HAP-1 (cell line): ENCODE measurements at regions not wholly inside any gene's neighbourhood (a gene's known extent, or its start where the extent isn't known, plus 50 kb on each side); places are given as distances from the start of the nearest gene placed in this dataset.

Experiments
- DNase-seq, 2 experiments: peaks; one replicate each; pipeline ENCODE4 v3.0.0-alpha.2; 2016 to 2020; ENCODE audit warnings: low spot score in 2 of 2
- H3K27me3 ChIP-seq: fragments of 250-450 bp; sonication (Bioruptor Pico); 2 replicates; pipeline ENCODE4 v1.5.1; 2020; ENCODE audit warnings: low read depth, mild to moderate bottlenecking, moderate library complexity
- H3K36me3 ChIP-seq: fragments of 250-450 bp; sonication (Bioruptor Pico); replicated peaks from 2 replicates; pipeline ENCODE4 v1.5.1; 2020; ENCODE audit warnings: mild to moderate bottlenecking
- H3K4me1 ChIP-seq: fragments of 250-450 bp; sonication (Bioruptor Pico); 2 replicates; pipeline ENCODE4 v1.5.1; 2020; ENCODE audit warnings: mild to moderate bottlenecking
- H3K4me3 ChIP-seq: fragments of 250-450 bp; sonication (Bioruptor Pico); 2 replicates; pipeline ENCODE4 v1.5.1; 2020; ENCODE audit warnings: mild to moderate bottlenecking, moderate library complexity
- H3K9me3 ChIP-seq: fragments of 250-450 bp; sonication (Bioruptor Pico); 2 replicates; pipeline ENCODE4 v1.5.1; 2020; ENCODE audit warnings: mild to moderate bottlenecking, moderate library complexity
- in situ Hi-C: fragments of 300-500 bp; cut with MboI; formaldehyde crosslinking; loops from 3 replicates; pipeline ENCODE4 v1.14.3; 2020; ENCODE audit warnings: low sequenced_read_pairs, inconsistent platforms, mixed read lengths

GRCh38 chr1:164466429-164466828 is 92.6 kb upstream of the PBX1 start:
- Histone ChIP-seq H3K4me1 (no peaks in the 10 kb centered on the region), H3K9me3 (no peaks in the 10 kb centered on the region), H3K4me3 (no peak overlapping the region), H3K27me3 (no peaks in the 10 kb centered on the region), H3K36me3 (no peaks in the 10 kb centered on the region)
- in situ Hi-C loops: no loop called here
- DNase-seq: no peak

- Histone ChIP-seq H3K9me3 (no peaks in the 10 kb centered on the region), H3K4me3 (no peak overlapping the region)
- in situ Hi-C loops: no loop called here
Measured at GRCh38 chr1:164470996-164471395, 88.0 kb upstream of the PBX1 start.

GRCh38 chr1:164472841-164473240 is 86.1 kb upstream of the PBX1 start:
- no peak for DNase-seq
- Histone ChIP-seq H3K9me3 (no peaks in the 10 kb centered on the region), H3K4me1 (no peaks in the 10 kb centered on the region), H3K4me3 (no peak overlapping the region), H3K36me3 (no peaks in the 10 kb centered on the region), H3K27me3 (no peaks in the 10 kb centered on the region)
- in situ Hi-C loops: no loop called here

More at GRCh38 chr1:164470996-164471395, 88.0 kb upstream of the PBX1 start:
- Histone ChIP-seq H3K4me1 (no peaks in the 10 kb centered on the region), H3K27me3 (no peaks in the 10 kb centered on the region), H3K36me3 (no peaks in the 10 kb centered on the region)
- no peak for DNase-seq

GRCh38 chr1:164473544-164473943 is 85.4 kb upstream of the PBX1 start:
- Histone ChIP-seq H3K4me3 (no peak overlapping the region), H3K4me1 (no peaks in the 10 kb centered on the region), H3K36me3 (no peaks in the 10 kb centered on the region), H3K9me3 (no peaks in the 10 kb centered on the region), H3K27me3 (no peaks in the 10 kb centered on the region)
- in situ Hi-C loops: no loop called here
- DNase-seq: no peak

- H3K9me3 ChIP-seq: no peaks in the 10 kb centered on the region
- in situ Hi-C loops: no loop called here
Measured at GRCh38 chr1:164475834-164476233, 83.2 kb upstream of the PBX1 start.

GRCh38 chr1:164477343-164477742 is 81.6 kb upstream of the PBX1 start:
- H3K4me1 ChIP-seq: no peaks in the 10 kb centered on the region
- no peaks in the 10 kb centered on the region for H3K27me3 ChIP-seq
- H3K9me3 ChIP-seq: no peaks in the 10 kb centered on the region
- in situ Hi-C loops: no loop called here
- DNase-seq: no peak
- no peak overlapping the region for H3K4me3 ChIP-seq
- no peaks in the 10 kb centered on the region for H3K36me3 ChIP-seq

More at GRCh38 chr1:164475834-164476233, 83.2 kb upstream of the PBX1 start:
- no peak for DNase-seq
- no peaks in the 10 kb centered on the region for H3K36me3 ChIP-seq
- H3K27me3 ChIP-seq: no peaks in the 10 kb centered on the region
- H3K4me3 ChIP-seq: no peak overlapping the region
- H3K4me1 ChIP-seq: no peaks in the 10 kb centered on the region

- in situ Hi-C loops: no loop called here
- Histone ChIP-seq H3K27me3 (no peaks in the 10 kb centered on the region), H3K36me3 (no peaks in the 10 kb centered on the region), H3K4me1 (no peaks in the 10 kb centered on the region), H3K4me3 (no peak overlapping the region), H3K9me3 (no peaks in the 10 kb centered on the region)
- DNase-seq: no peak
Measured at GRCh38 chr1:164479242-164479641, 79.7 kb upstream of the PBX1 start.

GRCh38 chr1:164480285-164480907 is 78.6 kb upstream of the PBX1 start:
- Histone ChIP-seq H3K36me3 (no peaks in the 10 kb centered on the region), H3K27me3 (no peaks in the 10 kb centered on the region), H3K9me3 (no peaks in the 10 kb centered on the region), H3K4me1 (no peaks in the 10 kb centered on the region), H3K4me3 (no peak overlapping the region)
- DNase-seq: no peak
- in situ Hi-C loops: no loop called here

GRCh38 chr1:164495905-164496304 is 63.1 kb upstream of the PBX1 start:
- in situ Hi-C loops: no loop called here
- H3K27me3 ChIP-seq: 0 out of 2 replicates have a peak, but pooled peaks cover 2% of the 10 kb centered on the region
- no peaks in the 10 kb centered on the region for H3K36me3 ChIP-seq

GRCh38 chr1:164498792-164499191 is 60.2 kb upstream of the PBX1 start:
- DNase-seq: no peak
- in situ Hi-C loops: no loop called here
- Histone ChIP-seq H3K4me1 (no peaks in the 10 kb centered on the region), H3K36me3 (no peaks in the 10 kb centered on the region), H3K27me3 (0 out of 2 replicates have a peak, but pooled peaks cover 2% of the 10 kb centered on the region), H3K9me3 (no peaks in the 10 kb centered on the region), H3K4me3 (no peak overlapping the region)

More at GRCh38 chr1:164495905-164496304, 63.1 kb upstream of the PBX1 start:
- H3K4me1 ChIP-seq: no peaks in the 10 kb centered on the region
- no peaks in the 10 kb centered on the region for H3K9me3 ChIP-seq
- H3K4me3 ChIP-seq: no peak overlapping the region
- DNase-seq: no peak

GRCh38 chr1:164504749-164505148 is 54.2 kb upstream of the PBX1 start:
- no peak for DNase-seq
- Histone ChIP-seq H3K9me3 (no peaks in the 10 kb centered on the region), H3K4me1 (no peaks in the 10 kb centered on the region), H3K27me3 (no peaks in the 10 kb centered on the region), H3K4me3 (no peak overlapping the region), H3K36me3 (no peaks in the 10 kb centered on the region)
- in situ Hi-C loops: no loop called here
